NAMALWA (cell line): ENCODE measurements at regions not wholly inside any gene's neighbourhood (a gene's known extent, or its start where the extent isn't known, plus 50 kb on each side); places are given as distances from the start of the nearest gene placed in this dataset.
A peak's percentile ranks its signal among the peaks of the same experiment; 100 is the strongest.
"Not testable (repeated sequence)": the region's sequence is repeated elsewhere in the genome, so short reads cannot be mapped to it uniquely, and the experiment has no call there.

Source experiments
- DNase-seq: peaks from one replicate; pipeline ENCODE4 v3.0.0-alpha.2; 2015; ENCODE audit warnings: low spot score

DNA sequence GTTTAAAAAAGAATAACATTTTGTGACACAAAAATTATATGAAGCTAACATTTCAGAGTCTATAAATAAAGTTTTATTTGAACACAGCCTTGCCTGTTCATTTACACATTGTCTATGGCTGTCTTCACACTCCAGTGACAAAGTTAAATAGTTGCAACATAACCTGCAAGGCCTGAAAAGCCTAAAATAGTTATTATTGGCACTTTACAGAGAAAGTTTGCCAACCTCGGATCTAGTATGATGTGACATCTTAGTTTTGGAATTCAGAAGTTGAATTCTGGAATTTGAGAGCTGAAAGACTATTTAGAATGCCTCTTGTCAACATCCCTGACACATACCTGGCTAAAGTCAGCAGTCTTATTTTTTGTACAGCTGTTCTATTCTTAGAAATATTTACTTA, 68.3 kb downstream of the DYRK2 start:
- no peak for DNase-seq

DNA sequence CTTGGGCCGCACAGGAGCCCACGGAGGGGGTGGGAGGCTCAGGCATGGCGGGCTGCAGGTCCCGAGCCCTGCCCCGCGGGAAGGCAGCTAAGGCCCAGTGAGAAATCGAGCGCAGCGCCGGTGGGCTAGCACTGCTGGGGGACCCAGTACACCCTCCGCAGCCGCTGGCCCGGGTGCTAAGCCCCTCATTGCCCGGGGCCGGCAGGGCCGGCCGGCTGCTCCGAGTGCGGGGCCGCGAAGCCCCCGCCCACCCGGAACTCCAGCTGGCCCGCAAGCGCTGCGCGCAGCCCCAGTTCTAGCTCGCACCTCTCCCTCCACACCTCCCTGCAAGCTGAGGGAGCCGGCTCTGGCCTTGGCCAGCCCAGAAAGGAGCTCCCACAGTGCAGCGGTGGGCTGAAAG, 70.8 kb downstream of the DYRK2 start:
- not testable (repeated sequence) for DNase-seq

DNA sequence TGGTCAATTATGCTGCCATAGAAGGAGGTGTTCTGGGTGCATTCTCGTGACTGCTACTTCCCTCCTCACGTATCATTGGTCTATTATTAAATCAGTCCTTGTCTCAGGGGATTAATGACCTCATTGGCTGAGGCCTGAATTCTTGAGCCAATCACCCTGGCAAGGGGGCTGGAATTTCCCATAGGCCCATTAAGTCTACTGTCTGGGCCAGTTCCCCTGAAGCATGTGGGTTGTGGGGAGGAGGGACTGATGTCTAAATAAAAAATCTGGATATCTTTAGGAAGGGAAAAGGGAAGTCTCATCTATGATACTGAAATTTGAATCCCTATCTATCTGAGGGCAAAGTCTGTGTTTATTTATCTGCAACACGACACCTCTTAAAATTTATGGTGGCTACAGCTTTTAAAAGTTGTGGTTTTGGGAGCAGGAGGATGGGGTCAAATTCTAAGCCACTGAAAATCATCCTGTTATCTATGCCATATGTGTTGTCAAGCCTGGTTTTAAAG, 71.9 kb downstream of the DYRK2 start:
- DNase-seq, result no peak

DNA sequence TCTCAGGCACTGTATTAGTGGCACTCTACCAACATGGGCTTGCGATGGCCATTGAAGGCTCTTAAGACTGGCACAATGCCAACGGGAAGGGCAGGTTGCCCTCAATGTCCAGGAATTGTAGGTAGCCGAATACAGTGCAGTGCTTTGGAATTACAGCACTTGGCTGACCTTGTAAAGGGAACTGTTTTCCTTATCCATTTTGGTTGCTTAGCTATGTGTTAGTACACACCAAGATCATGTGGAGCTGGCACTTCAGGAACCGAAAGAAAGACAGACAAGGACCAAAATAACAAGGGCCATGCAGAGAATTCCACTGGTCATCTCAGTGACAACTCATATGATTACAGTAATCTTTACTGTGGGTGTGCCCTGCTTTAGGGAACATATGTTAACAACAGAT, 72.7 kb downstream of the DYRK2 start:
- DNase-seq, result no peak

DNA sequence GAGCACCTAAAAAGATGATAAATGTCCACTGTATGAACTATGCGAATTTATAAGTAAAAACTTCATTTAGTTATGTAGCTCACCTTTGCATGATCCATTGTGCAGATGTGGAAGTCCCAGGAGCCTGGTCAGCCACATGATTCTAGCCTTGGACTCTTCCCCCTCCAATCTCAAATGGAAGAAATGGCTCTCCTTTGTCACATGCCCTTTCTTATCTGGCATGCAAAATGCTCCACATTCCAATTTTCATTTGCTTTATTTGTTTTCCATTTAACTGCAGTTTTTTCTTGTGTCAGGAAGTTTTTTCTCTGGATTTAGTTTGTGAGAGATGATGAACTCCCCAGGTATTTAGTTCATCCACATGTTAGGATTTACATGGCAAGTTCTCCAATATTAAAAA, 73.8 kb downstream of the DYRK2 start:
- DNase-seq, result no peak

DNA sequence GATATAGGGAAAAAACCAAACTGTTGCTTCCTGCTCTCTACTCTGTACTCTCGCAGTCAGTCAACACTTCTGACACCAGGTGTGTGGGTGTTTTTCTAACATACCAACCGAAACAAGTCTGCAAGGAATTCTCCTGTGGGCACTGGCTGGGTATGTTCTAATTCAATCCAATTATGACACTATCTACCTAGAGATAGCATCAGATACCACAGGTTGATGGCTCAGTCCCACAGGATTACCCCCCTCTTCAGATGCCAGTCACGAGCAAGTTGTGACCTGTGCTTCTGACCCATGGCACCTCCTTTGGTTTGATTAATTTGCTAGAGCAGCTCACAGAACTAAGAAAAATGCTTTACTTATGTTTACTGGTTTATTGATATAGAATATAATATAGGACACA, 78.3 kb downstream of the DYRK2 start:
- DNase-seq, result no peak

DNA sequence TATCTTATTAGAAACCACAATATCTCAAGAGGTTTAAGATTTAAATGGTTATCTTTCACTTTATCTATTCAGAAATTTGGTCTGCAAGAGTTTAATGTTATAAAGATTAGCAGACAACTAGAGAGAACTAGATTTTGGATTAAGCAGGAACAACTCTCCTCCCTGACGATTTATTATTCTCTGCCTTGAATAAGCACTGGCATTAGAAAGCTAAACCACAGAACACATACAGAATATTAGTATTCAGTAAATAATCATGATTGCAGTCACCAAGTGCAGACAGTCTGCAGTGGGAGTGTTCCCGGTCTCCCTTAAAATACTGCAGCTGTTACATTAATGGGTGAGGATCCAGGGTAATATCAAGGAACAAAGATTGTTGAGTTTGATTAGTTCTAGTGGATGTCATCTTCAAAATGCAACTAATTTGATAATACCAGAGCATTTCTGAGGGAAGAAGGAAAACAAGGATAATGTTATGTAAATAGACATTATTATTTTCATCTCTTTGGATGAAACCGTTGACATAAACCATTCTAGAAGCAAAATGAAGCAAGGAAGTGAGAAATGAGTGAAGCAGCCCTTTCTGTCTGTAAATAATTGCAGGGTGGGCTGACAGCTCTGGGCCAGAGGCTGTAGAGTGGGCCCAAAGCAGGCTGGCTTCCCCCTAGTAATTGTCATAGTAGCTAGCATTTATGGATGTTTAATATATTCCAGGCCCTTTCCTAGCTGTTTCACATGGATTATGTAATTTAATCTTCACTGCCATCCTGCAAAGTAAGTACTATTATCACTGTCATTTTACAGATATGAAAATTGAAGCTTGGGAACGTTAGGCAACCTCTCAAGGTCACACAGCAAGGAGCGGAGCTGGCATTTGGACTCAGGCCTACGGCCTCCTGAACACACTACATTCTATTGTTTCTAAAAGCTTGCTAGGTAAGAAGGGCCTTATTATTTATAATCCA, 79.4 kb downstream of the DYRK2 start:
- no peak for DNase-seq

DNA sequence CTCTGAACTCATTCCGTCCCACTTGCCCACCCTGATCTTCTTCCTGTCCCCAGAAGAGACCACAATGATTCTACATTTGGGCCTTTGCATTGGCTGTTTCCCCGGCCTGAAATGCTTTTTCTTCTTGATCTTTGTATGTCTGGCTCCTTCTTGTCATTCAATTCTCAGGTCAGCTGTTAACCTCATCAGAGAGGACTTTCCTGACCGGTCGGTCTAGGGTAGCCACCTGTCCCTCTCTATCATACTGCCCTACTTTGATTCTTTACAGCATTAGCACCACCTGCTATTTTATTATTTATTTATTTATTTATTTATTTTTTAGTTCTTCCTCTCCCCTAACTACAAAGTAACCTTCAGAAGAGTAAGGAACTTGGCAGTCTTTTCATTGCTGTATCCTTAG, 84.3 kb downstream of the DYRK2 start:
- no peak for DNase-seq

DNA sequence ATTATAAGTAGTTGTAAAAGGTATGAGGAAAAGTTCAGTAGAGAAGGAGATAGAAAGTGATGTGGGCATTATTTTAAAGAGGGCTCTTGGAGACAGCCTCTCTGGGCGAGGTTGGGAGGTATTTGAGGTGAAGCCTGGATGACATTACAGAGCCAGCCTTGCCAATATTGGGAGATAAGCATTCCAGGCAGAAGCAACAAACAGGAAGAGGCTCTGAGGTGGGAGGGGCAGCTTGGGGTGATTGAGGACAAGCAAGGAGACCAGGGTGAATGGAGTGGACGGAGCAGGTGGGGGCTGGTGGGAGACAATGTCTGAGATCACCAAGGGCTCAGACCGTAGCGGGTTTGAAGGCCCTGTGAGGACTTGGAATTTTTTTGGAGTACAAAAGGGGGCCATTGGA, 87.3 kb downstream of the DYRK2 start:
- DNase-seq, result no peak

DNA sequence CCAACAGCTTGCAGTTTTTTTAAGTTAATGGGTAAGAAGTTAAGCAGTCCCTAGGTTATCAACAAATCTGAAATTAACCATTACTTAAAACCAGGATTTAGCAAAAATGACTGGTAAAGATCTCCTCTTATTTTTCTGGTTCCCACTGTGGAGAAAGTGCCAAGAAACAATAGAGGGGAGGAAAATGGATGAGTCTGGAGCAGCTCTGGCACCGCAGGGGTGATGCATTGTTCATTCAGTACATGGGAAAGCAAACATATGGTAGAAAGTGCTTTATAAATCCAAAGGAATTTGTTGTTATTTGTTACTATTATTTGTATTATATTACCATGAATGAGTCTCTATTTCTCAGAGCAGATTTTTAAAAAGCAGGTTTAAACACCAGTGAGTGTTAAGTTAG, 92.2 kb downstream of the DYRK2 start:
- no peak for DNase-seq

DNA sequence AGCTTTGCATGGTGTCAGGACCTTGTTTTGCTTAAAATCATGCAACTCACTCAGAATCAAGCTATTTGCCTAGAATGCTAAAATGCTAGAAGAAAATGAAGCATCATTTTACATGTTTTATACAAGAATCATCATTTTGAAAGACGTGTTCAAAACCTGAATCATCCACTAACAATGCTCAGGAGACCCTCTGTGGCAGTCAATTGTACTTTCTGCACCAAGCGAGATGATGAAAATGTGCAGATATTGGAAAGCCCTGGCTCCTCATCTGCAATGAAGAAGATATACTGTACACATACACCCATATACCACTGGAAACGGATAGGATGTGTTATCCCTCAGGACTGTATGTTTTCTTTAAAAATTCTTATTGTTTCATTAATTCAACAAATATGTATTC, 92.7 kb downstream of the DYRK2 start:
- DNase-seq, result no peak

DNA sequence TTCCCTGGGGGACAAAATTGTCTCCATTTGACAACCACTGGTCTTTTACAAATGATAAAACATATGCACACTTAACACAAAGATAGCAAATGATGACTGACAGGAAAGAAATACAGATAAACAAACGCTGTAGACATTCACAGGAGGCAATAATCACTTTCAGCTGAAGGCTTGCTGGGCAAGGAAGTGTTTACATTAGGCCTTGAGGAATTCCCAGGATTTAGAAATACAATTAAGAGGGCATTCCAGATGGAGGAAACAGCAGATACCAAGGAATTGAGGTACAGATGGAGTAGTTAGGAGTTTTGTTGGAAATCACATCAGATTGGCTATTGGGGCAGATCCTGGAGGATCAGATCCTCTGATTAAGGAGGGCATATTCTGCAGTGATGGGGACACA, 93.9 kb downstream of the DYRK2 start:
- no peak for DNase-seq

DNA sequence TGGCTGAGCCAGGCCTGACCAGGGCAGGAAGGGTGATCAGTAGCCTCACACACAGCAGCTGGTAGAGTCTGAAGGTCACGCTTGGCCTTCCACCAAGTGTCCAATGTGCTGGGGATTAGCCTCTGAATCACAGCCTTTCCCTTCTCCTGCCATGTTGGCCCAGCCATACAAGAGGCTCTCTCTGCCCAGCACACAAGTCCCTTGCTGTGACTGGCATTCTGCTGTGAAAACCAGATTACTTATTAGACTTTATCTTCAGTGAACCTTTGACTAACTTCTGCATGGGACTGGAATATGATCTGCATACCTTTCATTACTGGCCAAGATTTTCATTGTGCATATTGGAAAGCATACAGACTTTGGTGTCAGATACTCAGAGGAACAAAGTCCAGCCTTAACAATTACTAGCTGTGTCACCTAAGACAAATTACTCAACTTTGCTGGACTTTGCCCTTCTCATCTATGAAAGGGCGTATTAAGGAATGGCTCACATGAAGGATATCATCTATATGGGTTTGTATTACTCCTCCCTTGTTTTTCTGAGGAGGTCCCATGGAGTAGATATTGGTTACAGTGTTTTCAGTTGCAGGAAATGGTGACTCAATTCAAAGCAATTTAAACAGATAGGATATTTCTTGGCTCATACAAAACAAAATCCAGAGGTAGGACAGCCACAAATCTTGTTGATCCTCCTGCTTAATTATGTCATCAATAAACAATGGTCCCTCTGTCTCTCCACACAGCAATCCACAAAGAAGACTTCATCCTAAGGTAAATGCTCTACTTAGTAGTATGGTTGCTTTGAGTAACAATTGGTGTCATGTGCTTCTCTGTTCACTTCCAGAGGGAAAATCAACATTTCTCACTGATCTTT, 99.6 kb downstream of the DYRK2 start:
- no peak for DNase-seq

DNA sequence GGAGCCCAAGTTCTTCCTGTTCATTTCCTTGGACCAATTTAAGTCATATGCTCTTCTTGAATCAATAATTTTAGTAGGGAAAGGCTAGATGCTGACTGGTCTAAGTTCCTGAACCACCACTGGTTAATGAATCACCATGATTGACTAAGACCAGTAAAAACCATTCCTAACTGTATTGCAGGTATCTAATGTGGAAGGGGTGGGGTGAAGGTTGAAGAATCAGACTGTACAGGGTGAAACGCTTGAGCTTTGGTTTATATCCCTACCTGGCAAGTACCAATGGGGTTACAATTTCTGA, 100.1 kb downstream of the DYRK2 start:
- no peak for DNase-seq

DNA sequence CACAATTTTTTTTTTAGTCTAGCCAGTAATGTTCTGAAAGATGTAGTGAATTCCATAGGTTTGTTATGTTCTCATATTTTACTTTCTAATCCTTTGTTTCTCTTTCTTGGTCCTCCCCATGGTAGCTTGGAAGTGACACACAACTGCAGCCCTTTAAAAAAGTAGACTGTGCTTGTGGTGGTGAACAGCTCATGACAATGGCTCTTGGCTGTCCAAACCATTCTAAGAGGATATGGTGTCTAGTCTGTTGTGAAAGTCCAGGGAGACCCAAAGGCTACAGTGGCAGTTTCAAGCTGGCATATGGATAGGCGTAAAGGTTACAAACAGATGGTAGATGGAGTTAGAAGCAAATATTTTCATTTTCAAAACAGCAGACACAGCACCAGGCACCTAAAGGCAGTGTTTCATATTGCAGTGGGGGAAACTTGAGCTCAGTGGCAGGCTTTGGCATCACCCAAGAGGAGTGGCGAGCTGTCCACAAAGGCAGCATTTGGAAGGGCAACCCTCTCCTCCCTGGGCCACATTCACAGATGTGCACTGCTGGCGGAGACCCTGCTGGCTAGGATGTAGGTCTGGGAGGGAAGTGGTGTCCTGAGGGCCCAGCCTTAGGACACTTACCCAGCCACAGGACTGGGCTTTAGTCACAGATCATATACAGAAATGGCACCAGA, 102.1 kb downstream of the DYRK2 start:
- DNase-seq, result no peak

DNA sequence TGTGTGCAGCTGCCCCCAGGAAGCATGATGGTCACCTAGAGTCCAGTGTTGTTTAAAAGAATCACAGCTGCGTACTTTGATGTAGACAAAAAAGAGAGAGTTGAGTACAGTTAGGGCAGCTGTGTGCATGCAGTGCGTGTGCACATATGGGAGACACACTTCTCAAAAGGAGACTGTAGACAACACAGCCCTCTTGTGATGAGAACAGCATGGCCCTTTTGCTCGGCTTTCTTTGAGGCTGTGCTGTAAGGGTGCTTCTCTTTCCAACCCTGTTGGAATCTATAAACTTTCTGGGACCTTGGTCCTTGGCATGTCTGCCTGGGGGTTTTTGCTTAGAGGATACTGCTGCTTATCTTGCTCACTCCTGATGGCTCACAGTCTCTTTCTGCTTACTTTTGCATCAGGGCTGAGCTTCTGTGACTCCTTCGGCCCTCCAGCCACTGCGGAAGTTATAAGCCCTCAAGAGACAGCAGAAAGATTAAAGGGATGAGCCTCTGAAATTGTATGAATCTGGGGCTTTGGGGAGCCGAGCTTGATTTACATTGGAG, 102.9 kb downstream of the DYRK2 start:
- no peak for DNase-seq

DNA sequence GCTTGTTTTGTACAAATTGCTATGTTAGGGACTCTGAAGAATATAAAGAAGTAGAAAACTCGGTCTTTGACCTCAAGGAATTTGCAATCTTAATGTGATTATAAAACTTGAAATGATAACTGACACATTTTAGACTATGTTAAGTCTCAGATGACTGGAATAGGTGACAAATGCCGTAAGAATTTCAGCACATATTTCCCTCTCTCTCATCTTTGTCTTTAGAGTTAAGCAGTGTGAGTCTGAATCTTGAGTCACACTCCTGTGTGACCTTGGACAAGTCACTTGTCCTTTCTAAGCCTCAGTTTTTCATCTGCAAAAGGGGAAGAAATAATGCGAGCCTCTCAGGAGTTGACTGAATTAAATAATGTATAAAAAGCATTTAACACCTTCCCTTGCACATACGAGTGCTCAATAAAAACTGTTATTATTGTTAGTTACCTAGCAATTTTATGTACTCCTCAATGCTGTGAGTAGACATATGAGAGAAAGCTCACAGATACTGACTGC, 103.7 kb downstream of the DYRK2 start:
- DNase-seq, result no peak

DNA sequence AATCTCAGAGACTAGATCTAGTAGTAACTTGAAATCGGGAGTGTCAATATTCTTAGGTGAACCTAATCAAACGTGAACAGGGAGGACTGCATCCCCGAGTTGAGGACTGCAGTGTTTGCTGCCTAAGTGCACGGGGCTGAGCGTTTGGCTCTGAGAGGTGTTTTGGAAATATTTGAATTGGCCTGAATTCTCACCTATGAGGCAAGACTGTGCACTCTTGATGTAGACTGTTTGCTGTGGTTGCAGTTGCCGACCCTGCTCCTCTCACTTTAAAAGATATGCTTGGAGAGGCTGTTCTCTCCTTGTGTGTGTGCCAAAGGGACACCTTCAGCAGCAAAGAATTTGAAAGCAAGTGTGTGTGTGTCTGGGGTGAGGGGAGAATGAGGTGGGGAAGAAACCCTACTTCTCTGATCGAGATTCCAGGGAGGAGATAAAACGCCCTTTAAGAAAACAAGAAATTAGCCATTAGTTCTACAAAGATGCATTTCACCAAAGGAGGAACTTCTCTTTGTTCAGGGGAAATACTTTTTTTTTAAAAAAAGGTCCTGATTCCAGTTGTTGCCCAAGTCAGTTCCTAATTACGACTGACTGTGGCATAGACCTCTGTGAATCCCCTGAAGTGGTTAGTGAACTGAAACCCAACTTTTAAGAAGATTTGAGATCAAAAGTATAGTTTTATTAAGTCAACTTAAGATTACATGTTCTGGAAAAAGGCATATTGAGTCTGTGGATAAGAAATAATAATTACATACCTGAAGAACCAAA, 106.6 kb downstream of the DYRK2 start:
- DNase-seq, result no peak

DNA sequence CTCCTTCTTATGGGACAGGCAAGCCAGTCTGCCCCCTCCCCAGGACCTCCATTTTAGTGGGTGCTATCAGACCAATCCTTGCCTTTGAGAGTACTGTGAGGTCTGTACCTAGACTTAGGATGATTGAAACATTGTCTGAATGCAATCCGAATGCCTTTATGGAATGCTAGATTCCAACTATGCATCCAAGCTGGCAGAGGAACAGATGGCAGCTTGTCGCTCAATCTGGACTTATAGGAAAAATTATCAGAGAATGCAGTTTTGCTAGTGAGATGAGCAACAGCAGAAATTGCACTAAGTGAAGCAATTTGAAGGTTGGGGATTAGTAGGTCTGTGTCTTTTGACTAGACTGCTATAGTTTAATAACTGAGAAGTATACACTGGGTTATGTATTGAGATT, 109.1 kb downstream of the DYRK2 start:
- no peak for DNase-seq

DNA sequence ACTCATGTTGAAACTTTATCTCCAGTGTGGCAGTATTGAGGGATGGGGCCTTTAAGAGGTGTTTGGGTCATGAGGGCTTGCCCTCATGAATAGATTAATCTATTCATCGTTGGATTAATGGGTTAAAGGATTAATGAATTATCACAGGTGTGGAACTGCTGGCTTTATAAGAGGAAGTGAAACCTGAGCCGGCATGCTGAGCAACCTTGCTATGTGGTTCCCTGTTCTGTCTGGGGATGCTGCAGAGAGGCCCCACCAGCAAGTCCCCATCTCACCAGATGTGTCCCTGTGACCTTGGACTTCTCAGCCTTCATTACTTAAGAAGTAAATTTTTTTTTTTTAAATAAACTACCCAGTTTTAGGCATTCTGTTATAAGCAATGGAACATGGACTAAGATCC, 109.6 kb downstream of the DYRK2 start:
- DNase-seq, result peak; percentile 79

DNA sequence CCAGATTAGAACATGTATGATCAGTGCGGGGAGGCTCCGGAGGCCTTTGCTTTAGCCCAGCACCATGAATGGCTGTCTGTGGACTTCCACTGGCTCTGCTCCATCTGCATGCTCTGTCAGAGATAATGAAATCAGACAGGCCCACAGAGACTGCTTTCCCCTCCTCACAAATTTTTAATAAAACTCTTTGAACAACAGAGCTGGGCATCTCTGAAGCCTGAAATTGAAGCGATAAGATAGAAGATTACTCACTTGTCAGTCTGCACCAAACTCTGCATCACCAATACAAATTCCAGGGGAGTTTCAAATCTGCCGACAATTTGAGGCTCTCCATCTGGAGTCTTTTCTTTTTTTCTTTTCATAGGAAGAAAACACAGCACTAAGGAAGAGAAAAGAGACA, 110.0 kb downstream of the DYRK2 start:
- DNase-seq, result no peak
